ENCODE measurements at regions not wholly inside any gene's neighbourhood (a gene's known extent, or its start where the extent isn't known, plus 50 kb on each side); places are given as distances from the start of the nearest gene placed in this dataset.

GRCh38 chr13:62512194-62513141 lies 1096.8 kb upstream of the PCDH20 start:
- TF ChIP-seq EZH2 (IDR thresholded peaks at IDR 0.05; ENCODE audit: borderline replicate concordance, control insufficient read depth, low read depth, low read length) = no peak
- peak; percentile 84 to 89 (median 88) for TF ChIP-seq CTCF (IDR thresholded peaks at IDR 0.05 in 2 of 3, conservative IDR thresholded peaks at IDR 0.05 in 1 of 3; ENCODE audit: control insufficient read depth in 2 of 3, extremely low read depth in 1 of 3, insufficient read depth in 1 of 3, low read depth in 3 of 3, low read length in 3 of 3)
- TF ChIP-seq ZZZ3 (IDR thresholded peaks at IDR 0.05; ENCODE audit: control insufficient read depth, insufficient read length, low read depth) = no peak
- no peak for TF ChIP-seq MXI1 (IDR thresholded peaks at IDR 0.05; ENCODE audit: low read depth, low read length)
